HepG2 (cell line): ENCODE measurements at regions not wholly inside any gene's neighbourhood (a gene's known extent, or its start where the extent isn't known, plus 50 kb on each side); places are given as distances from the start of the nearest gene placed in this dataset.

Experiments used
- ATAC-seq: fragments of 200-7000 bp; cut with Tn5 transposase; 3 replicates; pipeline ENCODE4 v1.9.1; 2020; ENCODE audit warnings: mild to moderate bottlenecking, moderate library complexity
- BruUV-seq: library from RNA; stranded (reverse); fragments of 400-500 nt; replicated peaks from 2 replicates; lab custom pipeline; 2021; lab: Mats Ljungman, UMichigan
- CTCF ChIA-PET: fragments of 300-600 bp; formaldehyde crosslinking; extraction: SDS; loops from one replicate; lab custom pipeline; 2021; ENCODE audit warnings: low total read pairs, inconsistent platforms, low intra/inter-chr PET ratio; lab: Yijun Ruan, JAX
- POLR2A ChIA-PET: fragments of 350-600 bp; sonication (Branson Sonifier 250); formaldehyde crosslinking; loops from one replicate; lab custom pipeline; 2020; ENCODE audit warnings: antibody characterized with exemption, inconsistent platforms; lab: Yijun Ruan, JAX
- DNase-seq: peaks from one replicate; pipeline ENCODE4 v3.0.0-alpha.2; 2015; ENCODE audit warnings: low spot score
- FAIRE-seq: peaks from 3 replicates; lab custom pipeline; 2011; peaks lifted over from hg19 to GRCh38; lab: Jason Lieb, UNC
- H2AFZ ChIP-seq: one replicate; pipeline ENCODE4 v1.6.1; 2011; ENCODE audit warnings: low read length, inconsistent platforms
- H3K27ac ChIP-seq: fragments of 300-600 bp; 3 replicates; pipeline ENCODE4 v1.8.0; 2011; ENCODE audit warnings: mixed run types, mild to moderate bottlenecking, mixed read lengths, low read length, inconsistent platforms; ENCODE audit not compliant: insufficient read depth; ENCODE audit errors: extremely low read length
- H3K27me3 ChIP-seq, 2 experiments: fragments of 200-600 bp in 1 of 2; 2 replicates in 1 of 2; 3 replicates in 1 of 2; pipeline versions ENCODE4 v1.6.0 to v1.8.0; 2011; ENCODE audit warnings: low read length in 2 of 2, mild to moderate bottlenecking in 2 of 2, moderate library complexity in 2 of 2, inconsistent platforms in 1 of 2; ENCODE audit not compliant: insufficient read depth in 2 of 2, control insufficient read depth in 1 of 2
- H3K36me3 ChIP-seq, 2 experiments: fragments of 200-600 bp in 1 of 2; replicated peaks in 1 of 2; 2 replicates in 1 of 2; 3 replicates in 1 of 2; pipeline versions ENCODE4 v1.5.1 to v1.8.0; 2011; ENCODE audit warnings: low read length in 2 of 2, inconsistent platforms in 1 of 2; ENCODE audit not compliant: insufficient read depth in 2 of 2, control insufficient read depth in 1 of 2
- H3K4me1 ChIP-seq: 2 replicates; pipeline ENCODE4 v1.5.1; 2012; ENCODE audit warnings: low read length, inconsistent platforms; ENCODE audit not compliant: insufficient read depth
- H3K4me2 ChIP-seq: 2 replicates; pipeline ENCODE4 v1.6.0; 2011; ENCODE audit warnings: low read depth, low read length, inconsistent platforms
- H3K4me3 ChIP-seq, 3 experiments: fragments of 200-600 bp in 1 of 3; sonication (generic), shearing (Covaris generic) in 1 of 3; replicated peaks in 1 of 3; 2 replicates each; pipeline ENCODE4 v1.5.1; 2011 to 2016; ENCODE audit warnings: low read length in 3 of 3, inconsistent platforms in 2 of 3, low read depth in 2 of 3, mild to moderate bottlenecking in 2 of 3, control low read depth in 1 of 3, mixed read lengths in 1 of 3; ENCODE audit not compliant: insufficient read depth in 1 of 3
- H3K79me2 ChIP-seq: one replicate; pipeline ENCODE4 v1.6.1; 2011; ENCODE audit warnings: low read length, inconsistent platforms; ENCODE audit not compliant: insufficient read depth
- H3K9ac ChIP-seq: 2 replicates; pipeline ENCODE4 v1.6.0; 2011; ENCODE audit warnings: mild to moderate bottlenecking, low read depth, low read length, inconsistent platforms; ENCODE audit not compliant: insufficient read depth
- H3K9me3 ChIP-seq: 2 replicates; pipeline ENCODE4 v1.5.1; 2012; ENCODE audit warnings: mild to moderate bottlenecking, low read length
- H4K20me1 ChIP-seq: 2 replicates; pipeline ENCODE4 v1.6.0; 2011; ENCODE audit warnings: inconsistent platforms, mild to moderate bottlenecking, low read length, moderate library complexity; ENCODE audit not compliant: insufficient read depth
- CBFB ChIP-seq: sonication (generic); formaldehyde crosslinking; IDR thresholded peaks from 2 replicates; pipeline ENCODE4 v1.4.0; 2020; ENCODE audit warnings: missing genetic modification reagents
- EEA1 ChIP-seq: sonication (generic); formaldehyde crosslinking; IDR thresholded peaks from 2 replicates; pipeline ENCODE4 v1.5.1; 2020; ENCODE audit warnings: mild to moderate bottlenecking, missing genetic modification reagents, borderline replicate concordance
- KMT2B ChIP-seq: IDR thresholded peaks from 2 replicates; pipeline ENCODE4 v1.6.1; 2016; ENCODE audit warnings: missing genetic modification reagents, missing compliant biosample characterization
- ZNF276 ChIP-seq: sonication (generic); formaldehyde crosslinking; IDR thresholded peaks from 2 replicates; pipeline ENCODE4 v1.4.0; 2020; ENCODE audit warnings: mild to moderate bottlenecking, low read depth, missing genetic modification reagents
- WGBS: methylation state at CpG from one replicate; pipeline ENCODE4 v1.1.6; 2017; ENCODE audit warnings: low lambda C conversion rate; 5-methylcytosine and 5-hydroxymethylcytosine counted together
- in situ Hi-C: cut with HindIII; loops from 2 replicates; pipeline ENCODE4 v1.10.0; 2017; ENCODE audit warnings: low pct_unique_long_range_greater_than_20kb; ENCODE audit not compliant: extremely low pct_ligation_motif_present
- intact Hi-C: fragments of 100-400 bp; cut with micrococcal nuclease; formaldehyde crosslinking; loops from one replicate; pipeline ENCODE4 v1.10.0; 2022; ENCODE audit not compliant: unreplicated experiment

- Histone ChIP-seq H3K27ac (no peak overlapping the region), H2AFZ (no peak overlapping the region), H3K79me2 (no peaks in the 10 kb centered on the region), H3K27me3 (peaks cover 0 to under 1% of the 10 kb centered on the region in 2 experiments; a peak in 1 of 5 replicates), H3K4me2 (no peak overlapping the region), H4K20me1 (no peaks in the 10 kb centered on the region), H3K36me3 (no peaks in the 10 kb centered on the region), H3K4me1 (no peaks in the 10 kb centered on the region), H3K4me3 (no peak overlapping the region), H3K9ac (no peak overlapping the region), H3K9me3 (no peaks in the 10 kb centered on the region)
- no peak for DNase-seq
- ATAC-seq: no peak
- WGBS: 26% methylated on average over 3 of the region's 3 CpGs
- BruUV-seq: no TSS peak
- no peak for FAIRE-seq
- CTCF ChIA-PET: no interaction called here
- TF ChIP-seq CBFB (CRISPR knock-in tag) (no peak), ZNF276 (no peak), KMT2B (CRISPR knock-in tag) (no peak)
- intact Hi-C loops (loop anchor here (10.0 kb wide), 1 partner anchor 1578 kb away; no protein-coding TSS in a partner anchor), in situ Hi-C loops (loop anchor here (10.0 kb wide), 1 partner anchor 1188 kb away; no protein-coding TSS in a partner anchor)
- POLR2A ChIA-PET: no interaction called here
Measured at GRCh38 chr2:133843091-133843490, 274.8 kb upstream of the NCKAP5 start.

DNA sequence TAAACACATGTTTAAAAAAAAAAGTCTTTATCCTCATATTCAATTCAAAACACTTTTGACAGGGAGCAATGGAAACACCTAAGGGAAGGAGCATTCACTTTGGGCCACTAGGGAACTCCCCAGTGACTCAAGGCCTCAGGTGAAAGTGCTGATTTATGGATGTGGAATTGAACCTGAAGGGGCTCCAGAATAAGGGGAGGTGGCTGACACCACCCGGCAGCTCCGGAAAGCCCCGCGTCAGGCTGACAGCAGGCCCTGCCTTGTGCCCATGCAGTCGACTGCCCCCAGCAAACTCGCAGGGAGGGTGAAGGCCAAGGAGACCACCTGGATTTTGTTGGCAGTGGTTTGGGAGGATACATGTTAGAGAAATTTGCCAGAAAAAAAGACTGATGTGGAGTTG is 275.3 kb upstream of the NCKAP5 start:
- no peaks in the 10 kb centered on the region for H3K79me2 ChIP-seq
- TF ChIP-seq EEA1 (CRISPR knock-in tag): no peak
- TF ChIP-seq, all 625 proteins: peak for 0
- DNase-seq (no peak), FAIRE-seq (no peak), ATAC-seq (no peak)
- peaks cover 0 to 1% of the 10 kb centered on the region in 2 experiments; a peak in 1 of 5 replicates for H3K27me3 ChIP-seq
- POLR2A ChIA-PET: no interaction called here
- no peaks in the 10 kb centered on the region for H3K9me3 ChIP-seq
- intact Hi-C loops (loop anchor here (10.0 kb wide), 1 partner anchor 1579 kb away; no protein-coding TSS in a partner anchor), in situ Hi-C loops (loop anchor here (10.0 kb wide), 1 partner anchor 1189 kb away; no protein-coding TSS in a partner anchor)
- H3K36me3 ChIP-seq: no peaks in the 10 kb centered on the region
- BruUV-seq: no TSS peak
- H3K4me1 ChIP-seq: no peaks in the 10 kb centered on the region
- no peak overlapping the region for H3K27ac ChIP-seq
- CTCF ChIA-PET: interaction anchor here (1.4 to 1.7 kb wide), 2 partner anchors 325 to 1985 kb away, joined by 3 to 9 read pairs; no protein-coding TSS in a partner anchor
- H3K9ac ChIP-seq: no peak overlapping the region
- H3K4me3 ChIP-seq: no peak overlapping the region
- no peak overlapping the region for H2AFZ ChIP-seq
- WGBS: 64% methylated on average over 6 of the region's 6 CpGs
- H4K20me1 ChIP-seq: no peaks in the 10 kb centered on the region
- no peak overlapping the region for H3K4me2 ChIP-seq
